Naive thymus-derived CD4-positive, alpha-beta T cell (primary cell): ENCODE measurements at regions not wholly inside any gene's neighbourhood (a gene's known extent, or its start where the extent isn't known, plus 50 kb on each side); places are given as distances from the start of the nearest gene placed in this dataset.

Source experiments
- ATAC-seq: fragments of 150-1000 bp; cut with Tn5 transposase; 2 replicates; pipeline ENCODE4 v1.10.0; 2021; ENCODE audit warnings: mild to moderate bottlenecking, moderate library complexity
- CTCF ChIA-PET: fragments of 350-600 bp; sonication (Branson Sonifier 250); formaldehyde crosslinking; loops from one replicate; lab custom pipeline; 2021; ENCODE audit warnings: antibody characterized with exemption; lab: Charles Lee
- POLR2A ChIA-PET: fragments of 350-600 bp; sonication (Branson Sonifier 250); formaldehyde crosslinking; loops from one replicate; lab custom pipeline; 2021; ENCODE audit warnings: antibody characterized with exemption, inconsistent platforms; lab: Charles Lee
- DNase-seq, 9 donors: peaks; one replicate each; pipeline versions ENCODE4 v3.0.0 to v3.0.0-alpha.2; 2020 to 2022; ENCODE audit warnings: mixed read lengths in 1 of 9
- H3K27ac ChIP-seq: one replicate; pipeline ENCODE4 v1.7.0; 2013; ENCODE audit warnings: mild to moderate bottlenecking, low read depth, low read length, moderate library complexity
- H3K27me3 ChIP-seq, 2 donors: one replicate each; pipeline ENCODE4 v1.7.0; 2013; ENCODE audit warnings: low read length in 2 of 2, mild to moderate bottlenecking in 2 of 2, moderate library complexity in 2 of 2; ENCODE audit not compliant: control insufficient read depth in 2 of 2, insufficient read depth in 2 of 2
- H3K36me3 ChIP-seq, 3 experiments: 1 replicate in 2 of 3; 2 replicates in 1 of 3; pipeline ENCODE4 v1.7.0; 2013; ENCODE audit warnings: low read length in 3 of 3, mild to moderate bottlenecking in 3 of 3, moderate library complexity in 1 of 3; ENCODE audit not compliant: insufficient read depth in 3 of 3, control insufficient read depth in 2 of 3
- H3K4me1 ChIP-seq, 2 donors: one replicate each; pipeline ENCODE4 v1.7.0; 2013; ENCODE audit warnings: low read length in 2 of 2, mild to moderate bottlenecking in 2 of 2, moderate library complexity in 1 of 2; ENCODE audit not compliant: control insufficient read depth in 2 of 2, insufficient read depth in 2 of 2
- H3K4me3 ChIP-seq: 2 replicates; pipeline ENCODE4 v1.7.0; 2013; ENCODE audit warnings: mild to moderate bottlenecking, low read length
- H3K9me3 ChIP-seq, 3 experiments: 1 replicate in 2 of 3; 2 replicates in 1 of 3; pipeline ENCODE4 v1.7.0; 2013; ENCODE audit warnings: low read length in 3 of 3; ENCODE audit not compliant: control insufficient read depth in 2 of 3
- H3K27ac Mint-ChIP-seq, 9 donors: one replicate each; pipeline ENCODE4 v1.8.0; 2020 to 2022; ENCODE audit warnings: mixed read lengths in 9 of 9, mild to moderate bottlenecking in 8 of 9, moderate library complexity in 5 of 9, inconsistent platforms in 2 of 9
- H3K27me3 Mint-ChIP-seq, 5 donors: one replicate each; pipeline ENCODE4 v1.8.0; 2021 to 2022; ENCODE audit warnings: mixed read lengths in 5 of 5, mild to moderate bottlenecking in 1 of 5
- H3K36me3 Mint-ChIP-seq, 5 donors: one replicate each; pipeline ENCODE4 v1.8.0; 2020 to 2022; ENCODE audit warnings: mixed read lengths in 5 of 5, mild to moderate bottlenecking in 3 of 5, inconsistent platforms in 1 of 5
- H3K4me1 Mint-ChIP-seq, 7 donors: one replicate each; pipeline ENCODE4 v1.8.0; 2020 to 2022; ENCODE audit warnings: mixed read lengths in 7 of 7, mild to moderate bottlenecking in 3 of 7, inconsistent platforms in 1 of 7
- H3K4me3 Mint-ChIP-seq, 10 donors: one replicate each; pipeline ENCODE4 v1.8.0; 2020 to 2022; ENCODE audit warnings: mild to moderate bottlenecking in 10 of 10, mixed read lengths in 10 of 10, moderate library complexity in 6 of 10, inconsistent platforms in 2 of 10
- H3K9me3 Mint-ChIP-seq, 11 donors: one replicate each; pipeline ENCODE4 v1.8.0; 2020 to 2022; ENCODE audit warnings: mixed read lengths in 11 of 11, mild to moderate bottlenecking in 4 of 11, inconsistent platforms in 1 of 11, moderate library complexity in 1 of 11
- intact Hi-C, 2 donors: fragments of 100-400 bp; cut with micrococcal nuclease; formaldehyde crosslinking; loops; one replicate each; pipeline ENCODE4 v1.15.1; 2023

DNA sequence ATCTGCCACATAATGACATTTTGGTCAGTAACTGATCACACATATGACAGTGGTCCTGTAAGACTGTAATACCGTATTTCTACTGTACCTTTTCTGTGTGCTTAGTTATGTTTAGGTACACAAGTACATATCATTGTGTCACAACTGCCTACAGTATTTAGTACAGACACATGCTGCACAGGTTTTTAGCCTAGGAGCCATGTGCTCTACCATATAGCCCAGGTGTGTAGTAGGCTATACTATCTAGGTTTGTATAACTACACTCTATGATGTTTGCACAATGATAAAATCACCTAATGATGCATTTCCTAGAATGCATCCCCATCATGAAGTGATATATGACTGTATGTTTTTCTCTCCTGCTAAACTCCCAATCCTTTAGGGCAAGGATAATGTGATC is 61.2 kb upstream of the MIR17HG start:
- ChIA-PET CTCF (no interaction called here), POLR2A (no interaction called here)
- intact Hi-C loops: no loop called here
- Mint-ChIP-seq H3K27ac (no peak overlapping the region), H3K9me3 (peaks cover 0 to 7% (median 0%) of the 10 kb centered on the region in 11 donors), H3K27me3 (peaks cover 9 to 24% (median 22%) of the 10 kb centered on the region in 5 donors), H3K4me1 (no peaks in the 10 kb centered on the region), H3K36me3 (no peaks in the 10 kb centered on the region), H3K4me3 (no peak overlapping the region)
- ATAC-seq (no peak), DNase-seq (no peak)
- H3K27me3 ChIP-seq: no peaks in the 10 kb centered on the region
- no peak overlapping the region for H3K27ac ChIP-seq
- no peaks in the 10 kb centered on the region for H3K4me1 ChIP-seq
- no peaks in the 10 kb centered on the region for H3K9me3 ChIP-seq
- no peak overlapping the region for H3K4me3 ChIP-seq
- H3K36me3 ChIP-seq: no peaks in the 10 kb centered on the region

GRCh38 chr13:91291078-91291477 is 56.4 kb upstream of the MIR17HG start:
- H3K9me3 ChIP-seq: no peaks in the 10 kb centered on the region
- intact Hi-C loops: no loop called here
- H3K36me3 ChIP-seq: no peaks in the 10 kb centered on the region
- POLR2A ChIA-PET: no interaction called here
- no peak overlapping the region for H3K27ac Mint-ChIP-seq
- CTCF ChIA-PET: no interaction called here
- H3K4me1 Mint-ChIP-seq: no peaks in the 10 kb centered on the region
- no peak overlapping the region for H3K4me3 ChIP-seq
- H3K27ac ChIP-seq: no peak overlapping the region
- ATAC-seq (no peak), DNase-seq (no peak)
- H3K4me1 ChIP-seq: no peaks in the 10 kb centered on the region
- H3K36me3 Mint-ChIP-seq: no peaks in the 10 kb centered on the region
- peaks cover 0 to 7% (median 0%) of the 10 kb centered on the region in 11 donors for H3K9me3 Mint-ChIP-seq
- no peaks in the 10 kb centered on the region for H3K27me3 ChIP-seq
- H3K4me3 Mint-ChIP-seq: no peak overlapping the region
- peaks cover 5 to 11% (median 6%) of the 10 kb centered on the region in 5 donors for H3K27me3 Mint-ChIP-seq

- Mint-ChIP-seq H3K27me3 (peaks cover 5 to 9% (median 7%) of the 10 kb centered on the region in 5 donors), H3K36me3 (no peaks in the 10 kb centered on the region), H3K9me3 (peaks cover 0 to 7% (median 0%) of the 10 kb centered on the region in 11 donors), H3K4me1 (no peaks in the 10 kb centered on the region), H3K4me3 (no peak overlapping the region), H3K27ac (no peak overlapping the region)
- ChIA-PET POLR2A (no interaction called here), CTCF (no interaction called here)
- intact Hi-C loops: no loop called here
- DNase-seq (no peak), ATAC-seq (no peak)
- Histone ChIP-seq H3K27ac (no peak overlapping the region), H3K9me3 (no peaks in the 10 kb centered on the region), H3K4me3 (no peak overlapping the region), H3K4me1 (no peaks in the 10 kb centered on the region), H3K36me3 (no peaks in the 10 kb centered on the region), H3K27me3 (no peaks in the 10 kb centered on the region)
These were observed 54.8 kb upstream of the MIR17HG start for GRCh38 chr13:91292630-91293221.

DNA sequence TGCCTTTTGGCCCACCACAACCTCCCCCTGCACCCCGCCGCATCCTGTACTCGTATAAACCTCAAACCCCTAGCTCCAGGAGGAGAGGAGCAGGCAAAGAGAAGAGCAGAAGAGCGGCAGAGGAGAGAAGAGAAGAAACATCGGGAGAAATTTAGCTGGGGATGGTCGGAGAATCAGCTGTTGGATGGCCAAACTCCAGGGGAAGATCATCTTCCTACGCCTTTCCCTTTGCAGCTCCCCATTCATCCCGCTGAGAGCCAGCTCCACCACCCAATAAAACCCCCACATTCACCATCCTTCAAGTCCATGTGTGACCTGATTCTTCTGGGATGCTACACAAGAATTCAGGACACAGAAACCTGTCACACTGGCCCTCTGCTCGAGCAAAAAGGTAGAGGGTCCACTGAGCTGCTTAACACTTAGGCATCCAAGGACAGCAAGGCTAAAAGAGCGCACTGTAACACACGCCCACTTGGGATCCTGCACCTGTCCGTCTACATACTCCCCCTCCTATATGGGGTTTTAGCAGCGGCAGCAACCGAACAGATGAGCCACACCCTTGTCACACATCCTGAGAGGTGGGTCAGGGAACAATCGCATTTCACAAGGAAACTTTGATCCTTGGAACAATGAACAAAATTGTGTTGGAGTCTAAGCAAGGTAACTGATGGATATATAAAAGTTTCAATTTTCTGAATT is 51.6 kb upstream of the MIR17HG start:
- ChIA-PET POLR2A (no interaction called here), CTCF (no interaction called here)
- H3K36me3 ChIP-seq: no peaks in the 10 kb centered on the region
- no peaks in the 10 kb centered on the region for H3K9me3 ChIP-seq
- no peak overlapping the region for H3K4me3 Mint-ChIP-seq
- no peak overlapping the region for H3K4me3 ChIP-seq
- H3K27me3 ChIP-seq: no peaks in the 10 kb centered on the region
- peaks cover 0 to 13% (median 3%) of the 10 kb centered on the region in 5 donors for H3K27me3 Mint-ChIP-seq
- no peaks in the 10 kb centered on the region for H3K9me3 Mint-ChIP-seq
- H3K27ac ChIP-seq: no peak overlapping the region
- H3K36me3 Mint-ChIP-seq: no peaks in the 10 kb centered on the region
- DNase-seq: no peak
- no peaks in the 10 kb centered on the region for H3K4me1 ChIP-seq
- intact Hi-C loops: no loop called here
- no peak for ATAC-seq
- H3K4me1 Mint-ChIP-seq: no peaks in the 10 kb centered on the region
- no peak overlapping the region for H3K27ac Mint-ChIP-seq

DNA sequence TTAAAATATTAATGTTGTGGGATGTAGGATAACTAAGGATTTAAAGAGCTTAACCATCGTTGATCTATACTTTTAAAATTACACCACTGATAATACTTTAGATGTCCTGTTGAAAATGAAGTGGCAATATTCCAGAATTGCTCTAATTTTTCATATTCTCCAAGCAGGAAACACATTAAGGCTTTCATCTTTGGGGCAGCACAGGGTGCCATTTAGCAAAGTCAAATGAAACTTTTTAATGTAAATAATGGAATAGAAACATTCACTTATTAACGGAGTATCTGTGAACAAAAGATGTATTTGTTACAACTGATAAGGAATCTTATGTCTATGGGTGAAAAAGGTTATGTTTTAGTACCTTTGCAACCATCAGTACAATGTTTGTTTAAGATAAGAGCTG is 50.0 kb upstream of the MIR17HG start:
- Histone ChIP-seq H3K4me3 (no peak overlapping the region), H3K4me1 (no peaks in the 10 kb centered on the region), H3K27ac (no peak overlapping the region), H3K36me3 (no peaks in the 10 kb centered on the region), H3K27me3 (no peaks in the 10 kb centered on the region), H3K9me3 (no peaks in the 10 kb centered on the region)
- CTCF ChIA-PET: no interaction called here
- Mint-ChIP-seq H3K36me3 (no peaks in the 10 kb centered on the region), H3K9me3 (no peaks in the 10 kb centered on the region), H3K27me3 (peaks cover 0 to 13% (median 3%) of the 10 kb centered on the region in 5 donors), H3K4me1 (no peaks in the 10 kb centered on the region), H3K4me3 (no peak overlapping the region), H3K27ac (no peak overlapping the region)
- DNase-seq (no peak), ATAC-seq (no peak)
- intact Hi-C loops: no loop called here
- POLR2A ChIA-PET: no interaction called here
